Fibroblast of the aortic adventitia (primary cell): ENCODE measurements at regions not wholly inside any gene's neighbourhood (a gene's known extent, or its start where the extent isn't known, plus 50 kb on each side); places are given as distances from the start of the nearest gene placed in this dataset.

Experiments used
- DNase-seq: peaks from one replicate; pipeline ENCODE4 v3.0.0-alpha.2; 2010; ENCODE audit warnings: low read depth
- H3K4me3 ChIP-seq: 2 replicates; pipeline ENCODE4 v1.5.1; 2011; ENCODE audit warnings: low read depth, mild to moderate bottlenecking, control low read depth, low read length, moderate library complexity
- TF ChIP-seq, protein P1 (sequence below): IDR thresholded peaks from 2 replicates; pipeline ENCODE4 v1.5.1; 2011; ENCODE audit warnings: mild to moderate bottlenecking, low read length, control low read depth, inconsistent platforms; ENCODE audit not compliant: insufficient read depth

DNA sequence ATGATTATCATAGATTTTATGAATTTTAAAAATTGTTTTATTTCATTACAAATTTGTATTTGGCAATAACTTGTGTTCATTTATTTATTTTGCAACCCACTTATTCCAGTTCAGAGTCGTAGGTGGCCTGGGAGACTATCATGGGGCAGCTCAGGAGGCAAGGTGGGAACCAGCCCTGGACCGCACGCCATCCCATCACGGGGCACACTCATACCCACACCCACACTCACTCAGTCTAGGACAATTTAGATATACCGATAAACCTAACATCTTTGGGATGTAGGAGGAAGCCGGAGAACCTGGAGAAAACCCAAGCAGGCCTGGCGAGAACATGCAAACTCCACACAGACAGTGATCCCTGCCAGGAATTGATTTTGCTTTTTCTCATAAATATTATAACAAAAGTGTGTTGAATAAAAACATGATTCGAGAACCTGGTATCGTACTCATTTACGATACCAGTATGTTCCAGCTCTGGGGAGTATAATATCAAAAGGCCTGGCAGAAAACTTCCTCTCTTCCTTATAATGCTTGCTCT is 205.3 kb downstream of the NFKBIZ start:
- TF ChIP-seq, protein P1, sequence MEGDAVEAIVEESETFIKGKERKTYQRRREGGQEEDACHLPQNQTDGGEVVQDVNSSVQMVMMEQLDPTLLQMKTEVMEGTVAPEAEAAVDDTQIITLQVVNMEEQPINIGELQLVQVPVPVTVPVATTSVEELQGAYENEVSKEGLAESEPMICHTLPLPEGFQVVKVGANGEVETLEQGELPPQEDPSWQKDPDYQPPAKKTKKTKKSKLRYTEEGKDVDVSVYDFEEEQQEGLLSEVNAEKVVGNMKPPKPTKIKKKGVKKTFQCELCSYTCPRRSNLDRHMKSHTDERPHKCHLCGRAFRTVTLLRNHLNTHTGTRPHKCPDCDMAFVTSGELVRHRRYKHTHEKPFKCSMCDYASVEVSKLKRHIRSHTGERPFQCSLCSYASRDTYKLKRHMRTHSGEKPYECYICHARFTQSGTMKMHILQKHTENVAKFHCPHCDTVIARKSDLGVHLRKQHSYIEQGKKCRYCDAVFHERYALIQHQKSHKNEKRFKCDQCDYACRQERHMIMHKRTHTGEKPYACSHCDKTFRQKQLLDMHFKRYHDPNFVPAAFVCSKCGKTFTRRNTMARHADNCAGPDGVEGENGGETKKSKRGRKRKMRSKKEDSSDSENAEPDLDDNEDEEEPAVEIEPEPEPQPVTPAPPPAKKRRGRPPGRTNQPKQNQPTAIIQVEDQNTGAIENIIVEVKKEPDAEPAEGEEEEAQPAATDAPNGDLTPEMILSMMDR: no peak
- no peak overlapping the region for H3K4me3 ChIP-seq
- DNase-seq: peak; percentile 7

DNA sequence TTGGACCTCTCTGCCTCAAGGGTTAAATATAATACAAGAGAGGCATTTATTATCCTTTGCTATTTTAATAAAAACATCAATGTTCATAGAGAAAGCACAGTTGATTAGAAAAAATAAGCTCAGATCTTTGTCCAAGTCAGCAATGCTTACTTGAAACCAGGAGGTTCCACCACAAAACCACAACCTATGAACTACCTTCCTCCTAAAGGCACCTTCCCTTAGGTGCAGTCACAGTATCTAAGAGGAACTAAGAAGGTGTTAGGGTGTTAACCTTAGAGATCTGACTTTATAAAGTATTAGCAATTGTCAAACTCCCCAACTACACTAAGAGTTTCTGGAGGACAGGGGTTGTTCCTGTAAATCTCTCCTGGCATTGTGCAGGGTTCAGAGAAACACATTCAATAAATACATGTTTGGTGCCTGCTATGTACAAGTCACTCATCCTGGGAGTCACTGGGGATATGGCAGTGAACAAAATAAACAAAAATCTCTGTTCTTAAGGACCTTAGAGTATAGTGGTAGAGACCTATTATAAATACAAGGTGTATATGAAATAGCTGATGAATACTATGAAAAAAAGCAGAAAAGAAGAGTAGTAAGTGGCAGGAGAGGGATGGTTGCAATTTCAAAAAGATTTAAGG is 208.6 kb downstream of the NFKBIZ start:
- no peak overlapping the region for H3K4me3 ChIP-seq
- DNase-seq: no peak
- TF ChIP-seq, protein P1: no peak

DNA sequence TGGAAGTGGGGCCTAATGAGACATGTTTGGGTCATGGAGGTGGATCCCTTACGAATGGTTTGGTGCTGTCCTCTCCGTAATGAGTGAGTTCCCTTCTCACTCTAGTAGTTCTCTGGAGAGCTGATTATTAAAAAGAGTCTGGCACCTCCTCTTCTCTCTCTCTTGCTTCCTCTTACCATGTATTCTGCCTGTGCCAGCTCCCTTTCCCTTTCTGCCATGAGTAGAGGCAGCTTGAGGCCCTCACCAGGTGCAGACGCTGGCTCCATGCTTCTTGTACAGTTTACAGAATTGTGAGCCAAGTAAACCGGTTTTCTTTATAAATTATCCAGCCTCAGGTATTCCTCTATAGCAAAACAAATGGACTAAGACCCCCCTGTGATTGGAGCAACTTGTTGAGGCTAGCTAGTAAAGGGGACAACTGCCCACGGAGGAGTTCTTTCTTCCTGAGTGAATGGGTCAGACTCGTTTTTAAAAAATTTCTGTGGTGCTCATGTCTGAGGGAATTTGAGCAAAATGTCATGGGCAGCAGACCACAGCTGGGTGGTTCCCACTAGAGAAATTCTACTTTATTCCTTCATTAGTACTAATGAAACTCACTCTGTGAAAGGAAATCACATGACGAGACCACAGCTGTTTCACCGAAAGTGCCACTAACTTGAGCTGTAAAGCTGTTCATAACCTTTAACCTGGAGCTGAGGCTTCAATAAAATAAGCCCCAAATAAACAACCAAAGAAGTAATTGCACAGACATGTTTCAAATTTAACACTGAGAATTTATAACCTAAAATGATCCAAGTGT is 210.0 kb downstream of the NFKBIZ start:
- no peak overlapping the region for H3K4me3 ChIP-seq
- no peak for DNase-seq
- TF ChIP-seq, protein P1: no peak

DNA sequence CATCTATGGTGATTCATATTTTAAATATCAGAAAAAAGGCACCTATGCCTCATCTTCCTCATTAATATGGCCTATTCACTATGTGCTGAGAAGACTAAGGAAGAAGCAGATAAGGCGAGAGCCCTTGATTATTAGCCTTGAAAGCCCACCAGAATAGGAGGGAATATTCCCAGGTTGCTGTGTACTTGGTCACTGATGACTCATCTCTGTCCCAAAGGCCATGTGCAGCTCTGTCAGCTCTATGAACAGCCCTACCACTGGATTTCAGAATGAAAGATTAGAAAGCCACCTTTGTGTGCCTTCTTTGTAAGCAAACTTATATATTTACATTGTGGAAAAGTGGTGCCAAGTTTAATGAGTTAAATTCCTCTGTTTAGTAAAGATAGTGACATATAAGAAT is 211.5 kb downstream of the NFKBIZ start:
- DNase-seq: no peak
- TF ChIP-seq, protein P1: no peak

DNA sequence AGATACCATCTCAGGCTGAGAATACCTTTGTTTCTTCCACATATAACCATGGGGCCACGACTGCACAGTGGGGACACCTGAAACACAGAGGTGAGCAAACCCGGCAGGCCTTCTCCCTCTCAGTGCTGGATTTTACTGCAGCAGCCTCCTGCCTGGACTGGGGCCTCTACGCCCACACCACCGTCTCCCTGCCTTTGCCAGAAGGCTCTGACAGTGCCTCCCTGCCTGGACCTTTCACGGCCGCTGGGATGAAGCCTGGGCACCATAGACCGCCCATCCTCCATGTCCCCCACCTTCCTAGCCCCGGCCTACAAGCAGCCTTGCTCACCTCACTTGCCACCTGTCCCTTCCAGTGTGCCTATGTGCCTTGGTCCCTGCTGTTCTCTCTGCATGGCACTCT is 214.3 kb downstream of the NFKBIZ start:
- no peak for DNase-seq
- no peak overlapping the region for H3K4me3 ChIP-seq
- TF ChIP-seq, protein P1: no peak

More for the DNA sequence above, 211.5 kb downstream of the NFKBIZ start:
- H3K4me3 ChIP-seq: no peak overlapping the region

DNA sequence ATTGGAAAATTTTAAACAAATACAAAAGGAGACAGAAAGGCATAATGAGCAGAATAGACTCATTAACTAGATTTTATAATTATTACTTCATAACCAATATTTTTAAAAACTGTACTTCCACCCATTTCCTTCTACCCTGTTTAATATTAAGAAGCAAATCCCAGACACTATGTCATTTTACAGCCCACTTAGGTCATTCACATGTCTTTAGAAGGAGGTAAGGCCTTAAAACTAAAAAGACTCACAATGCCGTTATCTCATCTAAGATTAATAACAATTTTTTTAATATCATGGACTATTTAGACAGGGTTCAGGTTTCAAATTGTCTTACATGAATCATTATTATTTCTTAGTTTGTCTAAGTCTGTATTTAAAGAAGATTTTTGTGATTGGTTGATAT is 217.2 kb downstream of the NFKBIZ start:
- no peak for DNase-seq
- TF ChIP-seq, protein P1: no peak
- no peak overlapping the region for H3K4me3 ChIP-seq
